ENCODE measurements at regions not wholly inside any gene's neighbourhood (a gene's known extent, or its start where the extent isn't known, plus 50 kb on each side); places are given as distances from the start of the nearest gene placed in this dataset.

DNA sequence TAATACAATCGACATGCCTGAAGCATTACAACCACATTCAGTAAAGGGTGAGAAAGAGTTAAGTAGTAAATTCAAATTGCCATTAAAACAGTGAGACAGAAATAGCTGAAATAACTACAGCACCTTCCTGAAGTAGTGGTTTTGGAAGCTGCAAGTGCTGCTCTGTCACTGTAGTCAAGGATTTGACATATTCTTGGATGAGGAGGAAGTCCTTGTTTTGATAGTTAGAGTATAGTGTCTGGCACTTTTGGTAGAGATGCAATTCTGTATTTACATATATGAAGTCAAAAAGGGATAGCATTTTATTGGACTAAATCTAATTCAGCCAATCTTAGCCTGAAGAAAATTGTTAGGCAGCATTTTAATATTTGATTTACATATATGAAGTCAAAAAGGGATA, 1559.6 kb downstream of the TECRL start:
- no peak for DNase-seq

DNA sequence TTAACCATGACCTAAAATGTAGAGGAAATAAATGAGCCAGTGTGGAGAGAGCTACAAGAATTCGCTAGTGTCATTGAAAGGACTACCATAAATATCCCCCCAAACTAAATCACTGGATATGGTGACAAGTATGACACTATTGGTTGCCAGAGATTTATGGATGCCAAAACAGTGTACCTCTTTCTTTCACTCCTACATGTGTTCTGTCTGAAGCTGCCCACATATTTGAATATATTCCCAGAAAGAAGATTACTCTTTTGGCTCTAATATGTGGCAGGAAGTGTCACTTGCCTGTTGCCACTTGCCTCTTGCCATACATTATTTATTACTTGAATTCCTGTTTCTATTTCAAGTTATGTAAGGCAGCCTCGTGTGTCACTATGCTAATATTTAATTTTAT, 1573.6 kb downstream of the TECRL start:
- no peak for DNase-seq

DNA sequence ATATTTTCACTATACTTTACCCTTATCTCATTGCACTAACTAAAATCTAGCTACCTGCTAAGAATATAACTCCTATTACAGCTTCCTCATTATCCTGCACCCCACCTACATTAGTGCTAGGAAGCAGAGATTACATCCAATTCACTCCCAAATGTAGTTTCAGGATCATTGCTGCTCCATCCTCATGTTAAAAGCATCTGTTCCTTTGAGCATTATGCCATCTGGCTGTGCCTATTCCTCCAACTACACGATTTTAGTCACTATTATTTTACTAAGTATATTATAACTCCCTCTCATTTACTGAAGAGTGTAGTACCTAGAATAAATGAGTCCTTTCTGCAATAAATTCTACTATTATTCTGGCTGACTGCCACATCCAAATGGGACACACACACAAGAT, 1586.9 kb downstream of the TECRL start:
- no peak for DNase-seq

DNA sequence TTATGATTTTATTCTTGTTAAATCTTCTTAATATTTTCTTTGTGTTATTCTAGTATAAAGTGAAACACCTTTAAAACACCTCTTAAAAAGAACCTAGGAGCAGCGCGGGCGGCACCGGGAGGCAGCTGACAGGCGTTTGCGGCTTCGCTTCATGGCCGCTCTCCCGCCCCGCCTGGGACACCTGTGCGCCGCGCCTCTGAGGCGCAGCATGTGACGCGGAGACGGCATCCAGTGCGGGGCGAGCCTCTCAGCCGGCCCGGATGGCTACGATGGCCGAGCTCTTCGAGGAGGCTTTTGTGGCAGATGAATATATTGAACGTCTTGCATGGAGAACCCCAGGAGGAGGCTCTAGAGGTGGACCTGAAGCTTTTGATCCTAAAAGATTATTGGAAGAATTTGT, 1592.7 kb downstream of the TECRL start:
- DNase-seq, result no peak

DNA sequence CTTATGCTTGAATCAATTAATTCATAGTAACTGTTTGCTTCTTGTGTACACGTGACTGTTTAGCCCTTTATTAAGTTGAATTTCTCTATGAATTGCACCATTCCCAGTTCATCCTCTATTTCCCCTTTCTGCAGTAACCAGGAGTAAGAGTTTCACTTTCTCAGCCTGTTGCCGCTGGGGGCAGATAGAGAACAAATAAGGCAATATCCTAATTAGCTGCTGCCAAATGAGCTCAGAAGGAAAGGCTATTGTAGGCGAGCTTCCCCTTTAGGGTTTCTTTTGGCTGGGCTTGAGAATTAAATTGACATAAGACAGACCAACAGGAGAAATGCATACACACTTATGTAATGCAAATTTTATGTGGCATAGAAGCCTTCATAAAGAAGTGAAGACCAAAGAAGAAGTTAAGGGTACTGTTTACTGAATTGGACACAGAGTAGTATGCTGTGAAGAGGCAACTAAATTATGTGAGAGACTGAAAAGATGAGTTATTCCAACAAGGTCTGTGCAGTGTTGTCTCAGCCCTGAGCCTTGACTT, 1594.7 kb downstream of the TECRL start:
- DNase-seq, result no peak

DNA sequence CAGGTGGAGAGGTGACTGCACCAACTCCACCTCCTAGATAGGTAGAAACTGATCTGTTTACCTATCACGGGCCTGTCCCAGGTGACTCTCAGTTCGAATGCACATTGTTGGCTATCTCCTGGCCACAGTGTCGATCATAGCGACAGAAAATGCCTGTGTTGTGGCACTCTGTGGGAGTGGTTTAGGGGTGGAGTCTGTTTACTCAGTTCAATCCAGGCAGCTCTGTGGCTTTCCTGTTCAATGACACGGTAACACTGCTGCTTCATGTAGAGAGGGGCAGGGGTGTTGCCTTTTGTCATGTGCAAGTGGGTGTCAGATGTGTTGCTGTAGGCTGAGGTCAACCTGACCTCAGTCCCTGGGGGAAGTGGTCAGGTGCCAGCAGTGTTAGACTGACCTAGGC, 1602.4 kb downstream of the TECRL start:
- DNase-seq, result no peak

DNA sequence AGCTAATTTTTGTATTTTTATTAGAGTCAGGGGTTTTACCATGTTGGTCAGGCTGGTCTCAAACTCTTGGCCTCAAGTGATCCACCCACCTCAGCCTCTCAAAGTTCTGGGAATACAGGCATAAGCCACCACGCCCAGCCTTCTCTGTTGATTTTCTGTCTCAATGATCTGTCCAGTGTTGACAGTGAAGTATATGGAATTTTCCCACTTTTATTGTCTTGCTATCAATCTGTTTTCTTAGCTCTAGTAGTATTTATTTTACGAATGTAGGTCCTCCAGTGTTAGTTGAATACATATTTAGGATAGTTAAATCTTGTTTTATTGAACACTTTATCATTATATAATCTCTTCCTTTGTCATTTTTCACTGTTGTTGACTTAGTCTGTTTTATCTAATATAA, 1603.9 kb downstream of the ADGRL3 start:
- DNase-seq, result no peak

DNA sequence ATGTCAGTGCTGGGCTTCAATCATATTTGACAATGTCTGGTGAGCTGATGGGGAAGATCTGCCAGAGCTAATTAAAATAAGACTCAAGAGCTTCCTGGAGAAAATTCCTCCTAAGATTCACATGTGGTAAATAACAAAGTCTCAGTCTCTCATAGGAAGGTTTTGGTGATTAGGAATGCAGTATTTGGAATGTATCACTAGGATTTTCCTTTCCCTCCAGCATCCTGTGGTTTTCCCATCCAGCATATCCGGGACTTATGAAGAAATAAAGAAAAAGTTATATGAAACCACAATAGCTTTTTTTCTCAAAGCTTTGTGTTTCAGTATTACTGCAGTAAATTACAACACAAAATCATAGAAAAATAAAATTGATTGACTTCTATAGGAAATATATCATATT, 1597.1 kb downstream of the ADGRL3 start:
- no peak for DNase-seq

DNA sequence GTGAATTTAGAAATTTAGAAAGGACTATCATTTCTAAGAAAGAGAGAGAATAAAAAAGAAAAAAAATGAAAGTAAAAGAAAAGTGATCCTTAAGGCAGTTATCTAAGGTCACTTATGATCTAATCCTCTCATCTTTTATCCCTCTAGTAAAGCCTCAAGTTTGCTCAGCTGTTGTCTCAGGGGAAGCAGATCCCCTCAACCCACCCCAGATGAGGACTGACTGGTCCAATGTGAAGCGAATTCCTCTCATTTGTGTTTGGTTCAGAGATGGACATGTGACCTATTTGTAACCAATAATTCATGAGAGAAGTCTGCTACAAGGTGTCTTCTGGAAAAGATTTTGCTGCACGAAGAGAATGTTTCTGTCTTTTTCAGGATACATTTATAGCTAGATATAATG, 1591.3 kb downstream of the ADGRL3 start:
- DNase-seq, result no peak

DNA sequence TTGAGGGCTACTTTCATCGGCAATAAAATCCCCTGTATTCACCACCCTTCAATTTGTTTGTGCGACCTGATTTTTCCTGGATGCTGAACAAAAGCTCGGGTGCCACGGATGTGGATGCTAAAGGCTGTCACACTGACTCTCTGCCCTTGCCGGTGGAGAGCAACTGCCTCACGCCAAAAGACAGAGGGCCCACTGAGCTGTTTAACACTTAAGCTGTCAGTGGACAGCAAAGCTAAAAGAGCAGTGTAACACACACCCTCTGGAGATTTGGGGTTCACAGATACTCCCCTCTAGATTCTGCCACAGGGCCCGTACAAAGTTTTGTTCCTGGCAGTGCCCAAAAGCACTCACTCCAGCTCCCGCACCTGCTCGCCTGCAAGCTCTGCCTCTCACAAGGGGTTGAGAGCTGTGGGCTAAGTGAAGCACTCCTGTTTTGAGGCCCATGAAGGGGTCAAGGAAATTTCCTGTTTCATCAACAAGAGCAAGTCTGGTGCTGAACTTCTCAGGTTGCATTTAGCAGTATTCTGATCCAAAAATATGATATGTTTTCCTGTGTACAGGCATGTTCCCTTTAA, 1571.9 kb downstream of the ADGRL3 start:
- no peak for DNase-seq

DNA sequence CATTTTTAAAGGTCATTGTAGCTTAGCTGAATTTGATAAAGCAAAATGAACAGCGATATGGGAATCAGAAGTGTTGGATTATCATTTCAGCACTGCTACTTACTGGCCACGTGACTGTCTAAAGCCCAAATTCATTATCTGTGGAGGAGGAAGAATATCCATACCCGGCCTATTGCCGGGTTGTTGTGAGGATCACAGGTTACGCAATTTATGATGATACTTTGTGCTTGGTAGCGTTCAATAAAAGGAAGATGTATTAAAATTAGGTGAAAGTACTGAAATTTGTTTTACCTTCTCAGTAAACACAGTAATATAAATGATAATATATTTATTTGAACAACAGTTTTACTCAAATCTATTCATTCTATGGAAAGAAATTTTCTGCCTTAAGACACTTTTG, 1540.2 kb downstream of the ADGRL3 start:
- DNase-seq, result no peak

DNA sequence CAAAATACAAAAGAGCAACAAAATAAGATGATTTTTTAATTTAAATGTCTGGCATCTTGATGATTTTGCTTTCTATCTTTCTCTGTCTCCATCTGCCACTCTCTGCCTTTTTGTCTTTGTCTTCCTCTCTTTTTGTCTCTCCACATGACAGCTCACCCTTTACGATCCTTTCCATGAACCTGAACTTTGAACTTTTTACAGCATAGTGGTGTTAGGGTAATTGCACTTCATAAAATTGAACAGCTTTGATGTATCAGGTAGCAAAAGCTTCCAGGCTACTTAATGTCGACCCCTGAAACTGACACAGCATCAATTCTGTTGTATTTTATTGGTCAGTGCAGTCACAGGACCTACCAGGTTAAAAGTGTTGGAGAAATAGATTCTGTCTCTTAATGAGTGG, 1517.0 kb downstream of the ADGRL3 start:
- DNase-seq, result no peak

DNA sequence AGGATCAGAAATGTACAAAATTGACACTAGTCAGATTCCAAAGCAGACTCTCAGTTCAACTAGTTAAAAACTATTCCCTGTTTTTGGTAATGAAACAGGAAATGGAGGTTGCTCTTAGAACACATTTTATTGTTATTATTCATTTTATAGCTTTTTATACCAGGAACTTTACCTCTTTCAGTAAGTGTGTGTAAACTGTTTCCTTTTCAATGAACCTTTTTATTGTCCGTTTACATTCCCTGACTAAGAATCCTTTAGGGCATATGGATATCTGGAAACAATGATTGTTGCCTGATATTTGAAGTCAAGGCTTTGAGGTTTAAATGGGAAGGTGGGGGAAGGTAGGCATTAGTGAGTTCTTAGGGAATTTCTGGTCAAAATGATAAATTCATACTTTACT, 1511.4 kb downstream of the ADGRL3 start:
- no peak for DNase-seq

DNA sequence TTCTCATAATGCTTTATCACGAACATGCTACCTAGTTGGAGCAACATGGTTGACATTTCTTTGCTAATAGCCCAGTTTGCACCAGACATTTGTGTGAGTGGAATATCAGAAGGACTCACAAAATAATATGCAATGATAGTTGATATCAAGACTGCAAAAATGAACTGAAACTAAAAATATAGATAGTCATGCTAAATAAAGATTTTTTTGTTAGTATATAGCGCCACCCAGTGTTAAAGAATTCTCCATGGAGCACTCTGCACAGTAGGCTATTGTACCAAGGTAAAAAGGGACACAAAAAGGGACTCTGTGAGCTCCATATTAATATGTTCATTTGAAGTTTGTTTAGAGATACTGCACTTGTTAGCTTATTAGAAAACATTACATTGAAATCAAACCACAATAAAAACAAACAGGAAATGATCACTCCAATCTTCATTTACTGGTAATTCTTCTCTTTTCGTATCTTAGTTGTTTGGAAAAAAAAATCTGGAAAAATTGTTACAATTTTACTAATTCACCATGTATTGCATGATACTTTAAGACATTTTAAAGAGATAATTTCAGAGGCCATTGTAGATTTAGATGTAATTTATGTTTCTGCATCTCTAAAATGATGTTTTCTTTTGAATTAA, 1509.6 kb downstream of the ADGRL3 start:
- DNase-seq, result no peak

DNA sequence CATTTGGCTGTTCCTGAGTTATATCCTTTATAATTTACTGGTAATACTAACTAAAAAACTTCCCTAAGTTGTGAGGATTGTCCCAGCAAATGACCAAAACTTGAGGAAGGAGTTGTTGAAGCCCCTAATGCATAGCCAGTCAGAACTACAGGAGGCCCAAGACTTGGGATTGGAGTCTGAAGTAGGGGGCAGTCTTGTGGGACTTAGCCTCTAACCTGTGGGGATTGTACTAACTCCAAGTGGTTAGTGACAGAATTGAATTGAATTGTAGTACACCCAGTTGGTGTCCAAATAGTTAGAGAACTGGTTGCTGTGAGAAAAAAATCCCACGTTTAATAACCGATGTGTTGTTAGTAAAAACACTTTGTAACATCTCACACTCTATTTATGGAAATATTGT, 1506.3 kb downstream of the ADGRL3 start:
- no peak for DNase-seq

DNA sequence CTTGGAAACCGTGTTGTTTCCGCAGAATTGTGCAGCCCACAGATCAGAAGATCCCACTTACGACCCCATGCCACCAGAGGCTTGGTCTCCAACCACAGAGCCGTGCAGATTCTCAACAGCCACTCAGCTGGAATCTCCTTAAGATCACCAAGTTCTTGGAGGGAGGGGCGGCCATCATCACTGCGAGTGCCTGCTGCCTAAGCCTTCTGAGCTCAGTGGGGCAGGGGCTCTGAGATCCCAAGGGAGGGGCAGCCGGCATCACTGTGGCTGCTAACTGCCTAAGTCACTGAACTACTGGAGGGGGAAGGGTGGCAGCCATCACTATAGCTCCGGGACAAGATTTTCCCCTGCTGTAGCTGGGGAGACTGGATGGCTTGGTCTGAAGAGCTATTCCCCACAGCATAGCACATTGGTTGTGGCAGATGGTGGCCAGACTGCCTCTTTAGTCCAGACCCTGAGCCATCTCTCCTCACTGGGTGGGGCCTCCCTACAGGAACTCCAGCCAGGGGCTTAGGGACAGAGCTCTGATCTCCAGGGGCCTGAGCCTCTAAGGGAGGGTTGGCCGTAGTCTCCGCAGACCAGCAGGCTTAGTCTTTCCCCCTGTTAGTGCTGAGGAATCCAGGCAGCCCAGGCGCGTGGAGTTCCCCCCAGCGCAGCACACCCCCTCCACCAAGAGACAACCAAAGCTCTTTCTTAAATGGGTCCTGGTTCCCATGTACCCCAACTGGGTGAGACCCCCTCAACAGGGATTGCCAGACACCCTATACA, 1483.9 kb downstream of the ADGRL3 start:
- no peak for DNase-seq

DNA sequence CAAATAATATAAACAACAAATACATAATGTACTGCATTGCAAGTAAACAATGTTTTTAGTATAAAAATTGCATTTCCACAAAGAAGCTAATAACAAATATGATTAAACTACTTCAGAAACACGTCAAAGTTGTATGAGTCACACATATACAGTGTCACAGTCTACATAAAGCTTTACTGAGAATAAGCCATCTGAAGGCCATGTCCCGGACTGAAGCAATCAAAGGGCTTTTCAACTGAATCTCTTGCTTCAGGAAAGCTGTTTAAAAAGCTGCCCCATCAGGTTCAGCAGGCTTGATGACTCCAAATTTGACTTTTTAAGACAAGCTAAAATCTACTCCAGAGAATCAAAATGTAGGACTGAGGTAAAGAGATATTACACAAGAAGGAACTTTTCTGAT, 1476.8 kb downstream of the ADGRL3 start:
- DNase-seq, result no peak

DNA sequence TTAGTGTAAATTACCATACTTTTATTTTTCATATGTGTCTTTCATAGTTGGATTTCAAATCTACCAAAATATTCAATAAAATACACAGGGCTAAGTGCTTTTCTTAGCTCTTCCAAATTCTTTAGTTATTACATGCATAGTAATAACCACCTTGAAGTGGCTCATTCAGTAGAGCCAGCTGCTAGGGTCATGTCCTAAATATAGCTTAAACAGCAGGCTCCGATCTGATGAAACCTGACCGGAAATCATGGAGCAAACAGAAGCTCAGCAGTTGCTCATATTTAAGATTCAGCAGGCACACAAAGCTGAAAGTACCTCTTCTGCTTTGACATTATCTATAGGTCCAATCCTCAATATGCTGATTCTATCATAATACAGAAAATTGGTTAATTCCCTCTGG, 1470.4 kb downstream of the ADGRL3 start:
- DNase-seq, result no peak

DNA sequence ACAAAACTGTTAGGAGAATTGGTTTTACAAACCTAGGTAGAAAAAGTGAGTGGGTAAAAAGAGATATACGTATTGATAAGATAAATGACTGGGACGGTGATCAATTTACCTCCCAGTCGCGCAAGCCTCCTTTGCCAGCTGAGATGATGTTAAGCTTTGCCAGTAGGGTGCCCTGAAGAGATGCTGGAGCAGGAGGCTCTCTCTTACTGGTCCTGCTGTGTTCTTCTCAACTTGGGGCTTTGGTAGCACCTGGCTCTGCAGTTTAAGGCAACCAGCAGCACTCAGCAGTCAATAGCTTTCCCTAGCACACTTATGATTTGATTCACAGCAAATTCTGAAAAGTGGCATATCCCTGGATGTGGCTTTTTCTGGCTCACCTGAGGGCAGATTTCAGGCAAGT, 1461.7 kb downstream of the ADGRL3 start:
- DNase-seq, result no peak

DNA sequence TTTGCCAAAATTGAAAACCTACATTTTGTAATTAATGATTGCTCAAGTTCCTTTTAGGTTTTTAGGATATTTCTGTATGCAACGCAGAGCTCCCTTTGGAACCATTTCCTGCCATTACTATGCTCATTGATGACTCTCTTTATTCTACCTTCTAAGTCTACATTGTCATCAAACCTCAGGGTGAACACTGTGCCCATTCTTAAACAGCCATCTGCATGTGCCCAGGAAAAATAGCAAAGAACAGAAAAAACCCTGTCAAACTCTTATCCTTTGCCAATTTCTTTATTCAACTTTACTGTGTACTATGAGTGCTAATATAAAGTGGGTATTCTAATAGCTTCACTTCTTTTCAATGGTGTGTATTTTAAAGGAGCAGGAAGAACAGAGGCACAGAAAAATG, 1455.9 kb downstream of the ADGRL3 start:
- no peak for DNase-seq

DNA sequence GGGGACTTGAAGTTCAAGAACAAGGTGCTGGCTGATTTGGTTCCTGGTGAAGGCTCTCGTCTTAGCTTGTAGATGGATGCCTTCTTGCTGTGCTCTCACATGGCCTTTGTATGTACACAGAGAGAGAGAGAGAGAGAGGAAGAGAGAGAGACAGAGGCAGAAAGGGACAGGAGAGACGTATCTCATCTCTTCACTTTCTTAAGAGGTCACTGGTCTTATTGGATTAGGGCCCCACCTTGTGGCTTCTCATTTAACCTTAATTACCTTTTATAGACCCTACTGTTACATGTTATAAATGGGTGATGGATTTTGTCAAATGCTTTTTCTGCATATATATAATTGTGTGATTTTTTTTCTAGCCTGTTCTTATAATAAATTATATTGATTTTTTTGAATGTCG, 1444.2 kb downstream of the ADGRL3 start:
- no peak for DNase-seq

DNA sequence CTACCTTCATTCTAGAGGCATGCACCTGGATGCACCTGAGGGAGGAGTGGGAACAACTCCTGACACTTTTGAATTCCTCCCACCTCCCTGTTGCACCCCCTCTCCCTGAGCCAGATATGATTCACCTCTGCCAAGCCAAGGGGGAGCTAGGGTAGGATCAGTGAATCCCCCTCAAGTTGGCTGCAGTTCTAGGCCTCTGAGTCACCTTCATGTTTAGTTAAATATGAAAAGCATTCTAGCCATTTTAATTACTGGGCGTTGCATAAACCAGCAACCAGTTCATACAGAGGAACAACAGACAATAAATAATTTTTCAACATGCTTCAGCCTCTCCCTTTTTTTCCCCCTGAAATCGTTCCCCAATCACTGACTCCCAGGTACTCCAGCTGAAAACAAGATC, 1440.2 kb downstream of the ADGRL3 start:
- DNase-seq, result no peak

DNA sequence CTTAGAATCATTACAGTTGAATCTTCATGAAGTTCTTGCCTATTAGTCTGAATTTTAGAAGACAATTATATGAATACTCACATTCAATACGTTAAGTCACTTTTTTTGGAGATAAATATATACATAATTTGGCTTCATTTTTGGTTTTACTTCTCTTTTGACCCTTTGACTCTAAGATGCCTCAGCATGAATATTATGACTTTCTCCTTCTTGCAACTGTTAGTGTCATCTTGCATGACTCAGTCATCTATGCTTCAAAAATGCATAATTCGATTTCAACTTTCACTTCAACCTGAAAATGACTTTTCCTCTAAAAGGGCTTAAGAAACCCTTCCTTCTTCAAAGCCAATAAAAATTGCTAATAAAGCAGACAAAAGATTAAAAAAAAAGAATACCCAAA, 1427.5 kb downstream of the ADGRL3 start:
- no peak for DNase-seq

DNA sequence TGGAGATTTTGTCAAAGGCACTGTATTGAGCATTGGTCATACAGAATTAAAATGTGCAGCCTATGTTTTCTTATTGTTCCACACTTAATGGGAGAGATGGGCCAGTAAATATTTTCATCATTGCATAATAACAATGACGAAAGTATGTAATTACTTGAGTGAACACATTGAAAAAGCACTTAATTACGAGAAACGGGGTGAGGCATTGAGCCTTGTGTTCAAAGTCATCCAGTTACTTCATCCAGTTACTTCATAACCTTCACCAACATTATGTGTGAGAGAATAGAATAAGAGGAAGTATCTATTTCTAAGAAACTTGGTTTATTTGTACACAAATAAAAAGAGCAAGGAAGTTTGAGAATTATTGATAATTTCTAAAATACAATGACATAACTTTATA, 1427.0 kb downstream of the ADGRL3 start:
- DNase-seq, result no peak
